Dedifferentiated amniotic fluid mesenchymal stem cell (primary cell): ENCODE measurements at regions not wholly inside any gene's neighbourhood (a gene's known extent, or its start where the extent isn't known, plus 50 kb on each side); places are given as distances from the start of the nearest gene placed in this dataset.
"Not testable (repeated sequence)": the region's sequence is repeated elsewhere in the genome, so short reads cannot be mapped to it uniquely, and the experiment has no call there.

Experiments used
- DNase-seq: peaks from one replicate; pipeline ENCODE4 v3.0.0-alpha.2; 2016; ENCODE audit errors: extremely low spot score

GRCh38 chr5:116898917-116899316, 324.3 kb upstream of the SEMA6A start:
- no peak for DNase-seq

GRCh38 chr5:116897291-116897690, 322.7 kb upstream of the SEMA6A start:
- no peak for DNase-seq

- DNase-seq = no peak
Measured at GRCh38 chr5:116896001-116896400, 321.4 kb upstream of the SEMA6A start.

GRCh38 chr5:116892993-116893392, 318.4 kb upstream of the SEMA6A start:
- no peak for DNase-seq

GRCh38 chr5:116887104-116887503, 312.5 kb upstream of the SEMA6A start:
- DNase-seq = no peak

- no peak for DNase-seq
Measured at GRCh38 chr5:116885825-116886224, 311.2 kb upstream of the SEMA6A start.

GRCh38 chr5:116883875-116884274, 309.3 kb upstream of the SEMA6A start:
- no peak for DNase-seq

GRCh38 chr5:116881921-116882531, 307.4 kb upstream of the SEMA6A start:
- DNase-seq = no peak

- DNase-seq = no peak
Measured at GRCh38 chr5:116880601-116881000, 306.0 kb upstream of the SEMA6A start.

GRCh38 chr5:116880150-116880549, 305.5 kb upstream of the SEMA6A start:
- DNase-seq = no peak

- no peak for DNase-seq
Measured at GRCh38 chr5:116876240-116876840, 301.7 kb upstream of the SEMA6A start.

- no peak for DNase-seq
Measured at GRCh38 chr5:116872986-116873385, 298.4 kb upstream of the SEMA6A start.

- no peak for DNase-seq
Measured at GRCh38 chr5:116872486-116872885, 297.9 kb upstream of the SEMA6A start.

GRCh38 chr5:116867825-116868224, 293.2 kb upstream of the SEMA6A start:
- DNase-seq = not testable (repeated sequence)

GRCh38 chr5:116865651-116866050, 291.0 kb upstream of the SEMA6A start:
- DNase-seq = no peak

- DNase-seq = no peak
Measured at GRCh38 chr5:116864838-116865190, 290.2 kb upstream of the SEMA6A start.

GRCh38 chr5:116864157-116864837, 289.7 kb upstream of the SEMA6A start:
- DNase-seq = no peak

GRCh38 chr5:116862632-116863455, 288.2 kb upstream of the SEMA6A start:
- DNase-seq = no peak

GRCh38 chr5:116861666-116862065, 287.0 kb upstream of the SEMA6A start:
- DNase-seq = no peak

GRCh38 chr5:116861097-116861496, 286.5 kb upstream of the SEMA6A start:
- no peak for DNase-seq

- no peak for DNase-seq
Measured at GRCh38 chr5:116859666-116860320, 285.2 kb upstream of the SEMA6A start.
